ENCODE measurements at regions not wholly inside any gene's neighbourhood (a gene's known extent, or its start where the extent isn't known, plus 50 kb on each side); places are given as distances from the start of the nearest gene placed in this dataset.
A peak's percentile ranks its signal among the peaks of the same experiment; 100 is the strongest.

- no peak overlapping the region for H2BK120ac ChIP-seq (ENCODE audit: low read depth, low read length)
- no peak overlapping the region for H2BK5ac ChIP-seq (ENCODE audit: low read length)
- no CpG with 5 or more reads among the region's 25 CpGs for WGBS (ENCODE audit: extremely low coverage, insufficient coverage, low lambda C conversion rate)
- no peaks in the 10 kb centered on the region for H3K79me2 ChIP-seq (ENCODE audit: control insufficient read depth, insufficient read depth, low read length)
- H4K8ac ChIP-seq (ENCODE audit: low read depth, low read length), result no peak overlapping the region
- H3K4me1 ChIP-seq (ENCODE audit: control insufficient read depth, low read depth, low read length), result no peaks in the 10 kb centered on the region
- no peak overlapping the region for H3K23ac ChIP-seq (ENCODE audit: low read length)
- H4K5ac ChIP-seq (ENCODE audit: low read length), result no peak overlapping the region
- H3K4me2 ChIP-seq (ENCODE audit: low read length), result no peak overlapping the region
- DNase-seq, result no peak
- no peaks in the 10 kb centered on the region for H3K36me3 ChIP-seq (ENCODE audit: control insufficient read depth, insufficient read depth, low read length)
- no peak overlapping the region for H3K4me3 ChIP-seq (ENCODE audit: low read length)
- H3K79me1 ChIP-seq (ENCODE audit: low read length), result no peaks in the 10 kb centered on the region
- H2AK5ac ChIP-seq (ENCODE audit: low read length), result no peak overlapping the region
- H3K18ac ChIP-seq (ENCODE audit: low read length), result no peak overlapping the region
- no peaks in the 10 kb centered on the region for H3K27me3 ChIP-seq (ENCODE audit: insufficient read depth, low read length, poor library complexity)
- no peak overlapping the region for H3K4ac ChIP-seq (ENCODE audit: low read depth, low read length)
- no peak overlapping the region for H2BK15ac ChIP-seq (replicated peaks; ENCODE audit: low read depth)
- no peak overlapping the region for H3K9ac ChIP-seq (ENCODE audit: low read length)
- no peak overlapping the region for H3K27ac ChIP-seq (ENCODE audit: low read depth, low read length)
- H3K56ac ChIP-seq (ENCODE audit: low read length), result no peak overlapping the region
Measured at GRCh38 chr16:85428899-85429775, 184.0 kb upstream of the GSE1 start.

- no peak overlapping the region for H2BK15ac ChIP-seq (replicated peaks; ENCODE audit: low read depth)
- no peak overlapping the region for H2BK5ac ChIP-seq (ENCODE audit: low read length)
- no peak overlapping the region for H2AK5ac ChIP-seq (ENCODE audit: low read length)
- H3K79me2 ChIP-seq (ENCODE audit: control insufficient read depth, insufficient read depth, low read length), result no peaks in the 10 kb centered on the region
- H3K36me3 ChIP-seq (ENCODE audit: control insufficient read depth, insufficient read depth, low read length), result no peaks in the 10 kb centered on the region
- no peak for DNase-seq
- H3K27me3 ChIP-seq (ENCODE audit: insufficient read depth, low read length, poor library complexity), result no peaks in the 10 kb centered on the region
- no peak overlapping the region for H3K18ac ChIP-seq (ENCODE audit: low read length)
- H3K56ac ChIP-seq (ENCODE audit: low read length), result no peak overlapping the region
- WGBS (ENCODE audit: extremely low coverage, insufficient coverage, low lambda C conversion rate), result no CpG with 5 or more reads among the region's 18 CpGs
- H4K5ac ChIP-seq (ENCODE audit: low read length), result no peak overlapping the region
- H4K8ac ChIP-seq (ENCODE audit: low read depth, low read length), result no peak overlapping the region
- H3K23ac ChIP-seq (ENCODE audit: low read length), result no peak overlapping the region
- H3K4me3 ChIP-seq (ENCODE audit: low read length), result no peak overlapping the region
- no peaks in the 10 kb centered on the region for H3K79me1 ChIP-seq (ENCODE audit: low read length)
- no peak overlapping the region for H2BK120ac ChIP-seq (ENCODE audit: low read depth, low read length)
- no peaks in the 10 kb centered on the region for H3K4me1 ChIP-seq (ENCODE audit: control insufficient read depth, low read depth, low read length)
- H3K4ac ChIP-seq (ENCODE audit: low read depth, low read length), result no peak overlapping the region
- no peak overlapping the region for H3K4me2 ChIP-seq (ENCODE audit: low read length)
- no peak overlapping the region for H3K27ac ChIP-seq (ENCODE audit: low read depth, low read length)
- no peak overlapping the region for H3K9ac ChIP-seq (ENCODE audit: low read length)
Measured at GRCh38 chr16:85429776-85430522, 183.2 kb upstream of the GSE1 start.

- Histone ChIP-seq H2AK5ac (ENCODE audit: low read length) (no peak overlapping the region), H3K18ac (ENCODE audit: low read length) (no peak overlapping the region), H2BK5ac (ENCODE audit: low read length) (no peak overlapping the region), H4K5ac (ENCODE audit: low read length) (no peak overlapping the region), H3K36me3 (ENCODE audit: control insufficient read depth, insufficient read depth, low read length) (no peaks in the 10 kb centered on the region), H3K4ac (ENCODE audit: low read depth, low read length) (no peak overlapping the region), H3K23ac (ENCODE audit: low read length) (no peak overlapping the region), H3K56ac (ENCODE audit: low read length) (no peak overlapping the region), H4K8ac (ENCODE audit: low read depth, low read length) (no peak overlapping the region), H3K79me1 (ENCODE audit: low read length) (no peaks in the 10 kb centered on the region), H3K9ac (ENCODE audit: low read length) (no peak overlapping the region), H2BK120ac (ENCODE audit: low read depth, low read length) (no peak overlapping the region), H3K27ac (ENCODE audit: low read depth, low read length) (no peak overlapping the region), H3K4me2 (ENCODE audit: low read length) (no peak overlapping the region), H3K4me3 (ENCODE audit: low read length) (no peak overlapping the region), H3K79me2 (ENCODE audit: control insufficient read depth, insufficient read depth, low read length) (no peaks in the 10 kb centered on the region), H3K4me1 (ENCODE audit: control insufficient read depth, low read depth, low read length) (no peaks in the 10 kb centered on the region), H2BK15ac (replicated peaks; ENCODE audit: low read depth) (no peak overlapping the region), H3K27me3 (ENCODE audit: insufficient read depth, low read length, poor library complexity) (no peaks in the 10 kb centered on the region)
- no CpG with 5 or more reads among the region's 37 CpGs for WGBS (ENCODE audit: extremely low coverage, insufficient coverage, low lambda C conversion rate)
- DNase-seq, result peak; percentile 45
Measured at GRCh38 chr16:85430523-85431421, 182.3 kb upstream of the GSE1 start.

- Histone ChIP-seq H3K56ac (ENCODE audit: low read length) (no peak overlapping the region), H4K8ac (ENCODE audit: low read depth, low read length) (no peak overlapping the region), H3K4me2 (ENCODE audit: low read length) (no peak overlapping the region), H3K9ac (ENCODE audit: low read length) (no peak overlapping the region), H3K27me3 (ENCODE audit: insufficient read depth, low read length, poor library complexity) (no peaks in the 10 kb centered on the region), H3K4me1 (ENCODE audit: control insufficient read depth, low read depth, low read length) (no peaks in the 10 kb centered on the region), H2BK5ac (ENCODE audit: low read length) (no peak overlapping the region), H3K18ac (ENCODE audit: low read length) (no peak overlapping the region), H3K4ac (ENCODE audit: low read depth, low read length) (no peak overlapping the region), H3K79me2 (ENCODE audit: control insufficient read depth, insufficient read depth, low read length) (no peaks in the 10 kb centered on the region), H3K36me3 (ENCODE audit: control insufficient read depth, insufficient read depth, low read length) (no peaks in the 10 kb centered on the region), H2BK120ac (ENCODE audit: low read depth, low read length) (no peak overlapping the region), H3K27ac (ENCODE audit: low read depth, low read length) (no peak overlapping the region), H3K4me3 (ENCODE audit: low read length) (no peak overlapping the region), H3K23ac (ENCODE audit: low read length) (no peak overlapping the region), H2BK15ac (replicated peaks; ENCODE audit: low read depth) (no peak overlapping the region), H2AK5ac (ENCODE audit: low read length) (no peak overlapping the region), H3K79me1 (ENCODE audit: low read length) (no peaks in the 10 kb centered on the region), H4K5ac (ENCODE audit: low read length) (no peak overlapping the region)
- DNase-seq, result no peak
- WGBS (ENCODE audit: extremely low coverage, insufficient coverage, low lambda C conversion rate), result no CpG with 5 or more reads among the region's 33 CpGs
Measured at GRCh38 chr16:85431431-85432124, 181.5 kb upstream of the GSE1 start.

GRCh38 chr16:85432606-85433005 is 180.5 kb upstream of the GSE1 start:
- H3K36me3 ChIP-seq (ENCODE audit: control insufficient read depth, insufficient read depth, low read length), result no peaks in the 10 kb centered on the region
- no peak overlapping the region for H3K4ac ChIP-seq (ENCODE audit: low read depth, low read length)
- no peak overlapping the region for H4K5ac ChIP-seq (ENCODE audit: low read length)
- H2BK5ac ChIP-seq (ENCODE audit: low read length), result no peak overlapping the region
- H3K79me1 ChIP-seq (ENCODE audit: low read length), result no peaks in the 10 kb centered on the region
- no peak overlapping the region for H3K4me3 ChIP-seq (ENCODE audit: low read length)
- H3K79me2 ChIP-seq (ENCODE audit: control insufficient read depth, insufficient read depth, low read length), result no peaks in the 10 kb centered on the region
- H3K27ac ChIP-seq (ENCODE audit: low read depth, low read length), result no peak overlapping the region
- no peak overlapping the region for H3K9ac ChIP-seq (ENCODE audit: low read length)
- no peaks in the 10 kb centered on the region for H3K27me3 ChIP-seq (ENCODE audit: insufficient read depth, low read length, poor library complexity)
- no peak overlapping the region for H4K8ac ChIP-seq (ENCODE audit: low read depth, low read length)
- no peak overlapping the region for H3K23ac ChIP-seq (ENCODE audit: low read length)
- no peak overlapping the region for H3K18ac ChIP-seq (ENCODE audit: low read length)
- H3K4me2 ChIP-seq (ENCODE audit: low read length), result no peak overlapping the region
- no peak overlapping the region for H2AK5ac ChIP-seq (ENCODE audit: low read length)
- no peak for DNase-seq
- no peak overlapping the region for H2BK120ac ChIP-seq (ENCODE audit: low read depth, low read length)
- WGBS (ENCODE audit: extremely low coverage, insufficient coverage, low lambda C conversion rate), result no CpG with 5 or more reads among the region's 6 CpGs
- H3K4me1 ChIP-seq (ENCODE audit: control insufficient read depth, low read depth, low read length), result peaks cover 4% of the 10 kb centered on the region
- H3K56ac ChIP-seq (ENCODE audit: low read length), result no peak overlapping the region
- no peak overlapping the region for H2BK15ac ChIP-seq (replicated peaks; ENCODE audit: low read depth)

All from mesendoderm (in vitro differentiated cells).